ENCODE measurements at regions not wholly inside any gene's neighbourhood (a gene's known extent, or its start where the extent isn't known, plus 50 kb on each side); places are given as distances from the start of the nearest gene placed in this dataset.

GRCh38 chr7:67863911-67864310 lies 867.3 kb downstream of the TYW1 start:
- H3K27ac ChIP-seq = no peak overlapping the region
- WGBS, 5 donors = 73 to 84% (median 74%) methylated on average over 6 of the region's 6 CpGs
- no peaks in the 10 kb centered on the region for H3K27me3 ChIP-seq
- H3K9me3 ChIP-seq = peaks cover 0 to 25% (median 17%) of the 10 kb centered on the region in 4 donors
- no peaks in the 10 kb centered on the region for H3K36me3 ChIP-seq
- no peak for TF ChIP-seq POLR2A (IDR thresholded peaks at IDR 0.05)
- no peak for TF ChIP-seq POLR2AphosphoS5 (IDR thresholded peaks at IDR 0.05)
- no peak for TF ChIP-seq CTCF (IDR thresholded peaks at IDR 0.05)
- H3K4me1 ChIP-seq = no peaks in the 10 kb centered on the region
- no peak overlapping the region for H3K4me3 ChIP-seq
- DNase-seq = no peak
- intact Hi-C loops (cut with DNase I; ENCODE audit: low total_unique reads) = no loop called here

- intact Hi-C loops (cut with DNase I; ENCODE audit: low total_unique reads) = no loop called here
- no peak overlapping the region for H3K4me3 ChIP-seq
- DNase-seq = no peak
- TF ChIP-seq POLR2AphosphoS5 (IDR thresholded peaks at IDR 0.05) (no peak), POLR2A (IDR thresholded peaks at IDR 0.05) (no peak), EP300 (IDR thresholded peaks at IDR 0.05) (no peak), CTCF (IDR thresholded peaks at IDR 0.05) (no peak)
- no peaks in the 10 kb centered on the region for H3K36me3 ChIP-seq
- no peak overlapping the region for H3K27ac ChIP-seq
- H3K4me1 ChIP-seq = no peaks in the 10 kb centered on the region
- H3K27me3 ChIP-seq = no peaks in the 10 kb centered on the region
- peaks cover 0 to 21% (median 15%) of the 10 kb centered on the region in 4 donors for H3K9me3 ChIP-seq
Measured at GRCh38 chr7:67866054-67866453, 869.4 kb downstream of the TYW1 start.

GRCh38 chr7:67866812-67867211 lies 870.2 kb downstream of the TYW1 start:
- no peak for DNase-seq
- Histone ChIP-seq H3K27me3 (no peaks in the 10 kb centered on the region), H3K4me1 (no peaks in the 10 kb centered on the region), H3K27ac (no peak overlapping the region), H3K9me3 (peaks cover 0 to 16% (median 11%) of the 10 kb centered on the region in 4 donors), H3K4me3 (no peak overlapping the region), H3K36me3 (no peaks in the 10 kb centered on the region)
- intact Hi-C loops (cut with DNase I; ENCODE audit: low total_unique reads) = no loop called here
- no peak for TF ChIP-seq POLR2AphosphoS5 (IDR thresholded peaks at IDR 0.05)
- TF ChIP-seq POLR2A (IDR thresholded peaks at IDR 0.05) = no peak
- no peak for TF ChIP-seq CTCF (IDR thresholded peaks at IDR 0.05)
- TF ChIP-seq EP300 (IDR thresholded peaks at IDR 0.05) = no peak
- 82 to 94% (median 90%) methylated on average over 3 of the region's 3 CpGs for whole genome bisulfite sequencing, 5 donors

- no peak for TF ChIP-seq CTCF (IDR thresholded peaks at IDR 0.05)
- no peaks in the 10 kb centered on the region for H3K27me3 ChIP-seq
- H3K9me3 ChIP-seq = peaks cover 0 to 3% (median 0%) of the 10 kb centered on the region in 4 donors
- H3K4me1 ChIP-seq = no peaks in the 10 kb centered on the region
- intact Hi-C loops (cut with DNase I; ENCODE audit: low total_unique reads) = no loop called here
- 80 to 95% (median 92%) methylated on average over 2 of the region's 2 CpGs for WGBS, 5 donors
- H3K27ac ChIP-seq = no peak overlapping the region
- no peak overlapping the region for H3K4me3 ChIP-seq
- H3K36me3 ChIP-seq = no peaks in the 10 kb centered on the region
- no peak for DNase-seq
Measured at GRCh38 chr7:67870396-67870795, 873.8 kb downstream of the TYW1 start.

- intact Hi-C loops (cut with DNase I; ENCODE audit: low total_unique reads) = no loop called here
- no peak for DNase-seq
- WGBS, 5 donors = 57 to 70% (median 61%) methylated on average over 4 of the region's 4 CpGs
- TF ChIP-seq POLR2A (IDR thresholded peaks at IDR 0.05) = no peak
- TF ChIP-seq EP300 (IDR thresholded peaks at IDR 0.05) = no peak
- TF ChIP-seq POLR2AphosphoS5 (IDR thresholded peaks at IDR 0.05) = no peak
- TF ChIP-seq CTCF (IDR thresholded peaks at IDR 0.05) = no peak
- Histone ChIP-seq H3K9me3 (peaks cover 0 to 6% (median under 1%) of the 10 kb centered on the region in 4 donors), H3K4me3 (no peak overlapping the region), H3K4me1 (no peaks in the 10 kb centered on the region), H3K27ac (no peak overlapping the region), H3K27me3 (peaks cover 0 to 14% (median 0%) of the 10 kb centered on the region in 3 donors), H3K36me3 (no peaks in the 10 kb centered on the region)
Measured at GRCh38 chr7:67875558-67875957, 878.9 kb downstream of the TYW1 start.
